Neural progenitor cell (in vitro differentiated cells): ENCODE measurements at regions not wholly inside any gene's neighbourhood (a gene's known extent, or its start where the extent isn't known, plus 50 kb on each side); places are given as distances from the start of the nearest gene placed in this dataset.

ENCODE experiments used
- DNase-seq: peaks from one replicate; pipeline ENCODE4 v3.0.0-alpha.2; 2016; ENCODE audit warnings: low spot score
- H2AFZ ChIP-seq: fragments of 200-600 bp; sonication (generic); replicated peaks from 2 replicates; pipeline ENCODE4 v1.6.1; 2016; ENCODE audit warnings: antibody characterized with exemption
- H3F3A ChIP-seq: fragments of 200-600 bp; sonication (generic); 2 replicates; pipeline ENCODE4 v1.6.1; 2016; ENCODE audit warnings: antibody characterized with exemption, low read depth
- H3K27ac ChIP-seq: fragments of 200-600 bp; sonication (generic); 2 replicates; pipeline ENCODE4 v1.5.1; 2016; ENCODE audit warnings: mild to moderate bottlenecking
- H3K27me3 ChIP-seq: fragments of 200-600 bp; sonication (generic); 2 replicates; pipeline ENCODE4 v1.6.1; 2016; ENCODE audit warnings: mild to moderate bottlenecking, moderate library complexity
- H3K36me3 ChIP-seq: fragments of 200-600 bp; sonication (generic); 2 replicates; pipeline ENCODE4 v1.5.1; 2016
- H3K4me1 ChIP-seq: fragments of 200-600 bp; sonication (generic); 2 replicates; pipeline ENCODE4 v1.6.1; 2016; ENCODE audit warnings: mixed run types
- H3K4me2 ChIP-seq: fragments of 200-600 bp; sonication (generic); 2 replicates; pipeline ENCODE4 v1.6.1; 2016
- H3K4me3 ChIP-seq: fragments of 200-600 bp; sonication (generic); 2 replicates; pipeline ENCODE4 v1.5.1; 2016
- H3K79me2 ChIP-seq: fragments of 200-600 bp; sonication (generic); 2 replicates; pipeline ENCODE4 v1.6.1; 2016; ENCODE audit warnings: low read depth
- H3K9ac ChIP-seq: fragments of 200-600 bp; sonication (generic); 2 replicates; pipeline ENCODE4 v1.6.1; 2016
- H3K9me3 ChIP-seq: fragments of 200-600 bp; sonication (generic); 2 replicates; pipeline ENCODE4 v1.5.1; 2016; ENCODE audit warnings: low read depth
- H4K20me1 ChIP-seq: fragments of 200-600 bp; sonication (generic); 2 replicates; pipeline ENCODE4 v1.6.1; 2016; ENCODE audit warnings: low read depth
- H3K27ac Mint-ChIP-seq: 3 replicates; pipeline ENCODE4 v1.8.0; 2021; ENCODE audit warnings: mixed read lengths
- H3K27me3 Mint-ChIP-seq: 2 replicates; pipeline ENCODE4 v1.8.0; 2022; ENCODE audit warnings: low read depth, mild to moderate bottlenecking, inconsistent platforms, moderate library complexity, mixed read lengths; ENCODE audit not compliant: insufficient read depth
- H3K36me3 Mint-ChIP-seq: 3 replicates; pipeline ENCODE4 v1.8.0; 2021; ENCODE audit warnings: mixed read lengths
- H3K4me1 Mint-ChIP-seq: 3 replicates; pipeline ENCODE4 v1.8.0; 2021; ENCODE audit warnings: mixed read lengths
- H3K4me3 Mint-ChIP-seq: 3 replicates; pipeline ENCODE4 v1.8.0; 2021; ENCODE audit warnings: mild to moderate bottlenecking, moderate library complexity, mixed read lengths
- H3K9me3 Mint-ChIP-seq: 3 replicates; pipeline ENCODE4 v1.8.0; 2020; ENCODE audit warnings: mixed read lengths
- EZH2 ChIP-seq: fragments of 200-600 bp; sonication (generic); IDR thresholded peaks from 2 replicates; pipeline ENCODE4 v1.6.1; 2017; ENCODE audit warnings: antibody characterized with exemption, mild to moderate bottlenecking, moderate library complexity
- EZH2phosphoT487 ChIP-seq: fragments of 200-600 bp; sonication (generic); IDR thresholded peaks from 2 replicates; pipeline ENCODE4 v1.6.1; 2017; ENCODE audit warnings: antibody characterized with exemption
- TF ChIP-seq, protein P1 (sequence below): fragments of 200-600 bp; sonication (generic); IDR thresholded peaks from 2 replicates; pipeline ENCODE4 v1.5.1; 2017; ENCODE audit warnings: antibody characterized with exemption, mild to moderate bottlenecking

DNA sequence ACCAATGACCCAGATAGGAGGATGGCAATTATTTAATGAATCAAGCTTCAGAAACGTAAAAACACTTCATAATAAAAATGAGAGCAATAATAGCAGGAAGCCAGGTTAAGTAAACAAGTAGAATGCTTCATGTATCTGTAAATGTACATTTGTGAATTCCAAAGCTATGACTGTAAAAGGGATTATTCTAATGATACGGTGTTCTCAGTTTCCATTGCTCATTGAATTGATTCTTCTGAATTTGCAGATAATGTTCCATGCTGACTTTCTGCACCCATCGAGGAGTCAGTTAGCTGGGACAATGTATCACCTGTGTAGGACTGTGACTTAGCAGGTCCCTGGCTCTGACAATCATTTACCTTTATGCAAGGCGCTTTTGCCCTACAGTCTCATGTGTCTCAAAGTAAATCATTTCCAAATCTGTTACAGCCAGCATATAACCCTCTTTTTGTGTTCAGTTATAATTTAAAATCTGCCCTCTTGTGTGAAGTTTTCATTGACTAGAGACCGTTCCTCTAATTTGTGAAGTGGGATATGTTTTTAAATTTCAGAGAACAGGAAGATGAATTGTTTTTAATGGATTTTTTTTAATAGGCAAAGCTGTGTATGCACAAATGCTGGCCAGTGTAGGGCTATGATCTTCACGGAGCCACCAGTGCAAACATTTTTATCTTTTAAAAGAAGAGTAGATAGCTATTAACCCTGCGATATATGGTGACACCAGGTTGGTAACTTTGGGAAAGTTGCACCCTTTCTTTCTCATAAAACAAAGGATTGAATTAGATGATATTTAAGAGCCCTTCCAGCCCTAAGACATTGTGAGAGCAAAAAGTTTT is 267.1 kb downstream of the KLF5 start:
- Mint-ChIP-seq H3K36me3 (no peaks in the 10 kb centered on the region), H3K27ac (no peak overlapping the region), H3K4me3 (no peak overlapping the region)

DNA sequence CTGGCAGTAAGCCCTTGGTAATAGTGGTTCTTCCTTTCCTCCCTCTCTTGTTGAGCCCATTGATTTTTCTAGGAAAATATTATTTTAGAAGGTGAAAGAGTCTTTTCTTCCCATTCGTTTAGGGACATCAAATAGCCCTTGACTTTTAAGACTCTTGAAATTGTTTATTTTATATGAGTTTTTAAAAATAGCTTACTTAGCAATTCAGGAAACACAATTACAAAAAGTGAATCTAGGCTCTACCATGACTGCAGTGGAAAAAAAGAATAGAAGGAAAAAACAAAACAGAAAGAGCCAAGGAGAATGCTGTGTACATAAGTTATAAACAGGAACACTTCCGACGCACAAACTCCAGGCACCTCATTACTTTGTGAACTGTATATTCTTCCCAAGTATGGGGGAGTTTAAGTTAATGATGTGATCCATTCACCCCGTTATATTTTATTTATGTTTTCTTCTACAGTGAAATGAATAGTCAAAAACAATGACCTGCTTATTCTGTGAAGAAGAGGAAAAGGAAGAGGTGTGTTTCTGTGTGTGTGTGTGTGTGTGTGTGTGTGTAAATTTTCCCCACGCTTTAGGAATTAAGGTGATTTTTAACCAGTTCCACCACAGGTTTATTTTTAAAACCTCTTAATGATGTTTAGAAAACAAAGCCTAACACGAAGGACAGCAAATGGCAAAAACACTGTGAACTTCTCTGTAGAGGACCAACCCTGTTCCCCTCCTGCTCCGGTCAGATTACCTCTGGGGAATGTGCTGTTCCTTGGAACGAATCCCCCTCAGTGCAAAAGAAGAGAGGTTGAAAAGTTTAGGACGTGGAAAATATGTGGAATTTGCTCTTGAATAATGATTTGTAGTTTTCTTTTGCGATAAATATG is 266.3 kb downstream of the KLF5 start:
- Histone ChIP-seq H4K20me1 (no peaks in the 10 kb centered on the region), H3K4me3 (no peak overlapping the region), H3F3A (no peaks in the 10 kb centered on the region), H2AFZ (no peak overlapping the region), H3K27me3 (no peaks in the 10 kb centered on the region), H3K9ac (no peak overlapping the region), H3K27ac (no peak overlapping the region), H3K36me3 (no peaks in the 10 kb centered on the region), H3K79me2 (no peaks in the 10 kb centered on the region), H3K9me3 (no peaks in the 10 kb centered on the region), H3K4me2 (no peak overlapping the region), H3K4me1 (no peaks in the 10 kb centered on the region)
- H3K36me3 Mint-ChIP-seq = no peaks in the 10 kb centered on the region
- no peak overlapping the region for H3K4me3 Mint-ChIP-seq
- no peak for DNase-seq
- H3K4me1 Mint-ChIP-seq = no peaks in the 10 kb centered on the region
- H3K27ac Mint-ChIP-seq = no peak overlapping the region
- TF ChIP-seq EZH2phosphoT487 (no peak), EZH2 (no peak)
- TF ChIP-seq, protein P1, sequence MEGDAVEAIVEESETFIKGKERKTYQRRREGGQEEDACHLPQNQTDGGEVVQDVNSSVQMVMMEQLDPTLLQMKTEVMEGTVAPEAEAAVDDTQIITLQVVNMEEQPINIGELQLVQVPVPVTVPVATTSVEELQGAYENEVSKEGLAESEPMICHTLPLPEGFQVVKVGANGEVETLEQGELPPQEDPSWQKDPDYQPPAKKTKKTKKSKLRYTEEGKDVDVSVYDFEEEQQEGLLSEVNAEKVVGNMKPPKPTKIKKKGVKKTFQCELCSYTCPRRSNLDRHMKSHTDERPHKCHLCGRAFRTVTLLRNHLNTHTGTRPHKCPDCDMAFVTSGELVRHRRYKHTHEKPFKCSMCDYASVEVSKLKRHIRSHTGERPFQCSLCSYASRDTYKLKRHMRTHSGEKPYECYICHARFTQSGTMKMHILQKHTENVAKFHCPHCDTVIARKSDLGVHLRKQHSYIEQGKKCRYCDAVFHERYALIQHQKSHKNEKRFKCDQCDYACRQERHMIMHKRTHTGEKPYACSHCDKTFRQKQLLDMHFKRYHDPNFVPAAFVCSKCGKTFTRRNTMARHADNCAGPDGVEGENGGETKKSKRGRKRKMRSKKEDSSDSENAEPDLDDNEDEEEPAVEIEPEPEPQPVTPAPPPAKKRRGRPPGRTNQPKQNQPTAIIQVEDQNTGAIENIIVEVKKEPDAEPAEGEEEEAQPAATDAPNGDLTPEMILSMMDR = no peak
- H3K9me3 Mint-ChIP-seq = no peaks in the 10 kb centered on the region
- H3K27me3 Mint-ChIP-seq = no peaks in the 10 kb centered on the region

More for the DNA sequence above, 267.1 kb downstream of the KLF5 start:
- Mint-ChIP-seq H3K9me3 (no peaks in the 10 kb centered on the region), H3K4me1 (no peaks in the 10 kb centered on the region), H3K27me3 (no peaks in the 10 kb centered on the region)
- no peak for DNase-seq
- Histone ChIP-seq H3K27me3 (no peaks in the 10 kb centered on the region), H3K4me3 (no peak overlapping the region), H3K9ac (no peak overlapping the region), H3K27ac (no peak overlapping the region), H3K9me3 (no peaks in the 10 kb centered on the region), H3K4me1 (no peaks in the 10 kb centered on the region), H3K79me2 (no peaks in the 10 kb centered on the region), H3K4me2 (no peak overlapping the region), H3K36me3 (no peaks in the 10 kb centered on the region), H4K20me1 (no peaks in the 10 kb centered on the region), H3F3A (no peaks in the 10 kb centered on the region), H2AFZ (no peak overlapping the region)
- TF ChIP-seq EZH2phosphoT487 (no peak), EZH2 (no peak)
- TF ChIP-seq, protein P1 = no peak

DNA sequence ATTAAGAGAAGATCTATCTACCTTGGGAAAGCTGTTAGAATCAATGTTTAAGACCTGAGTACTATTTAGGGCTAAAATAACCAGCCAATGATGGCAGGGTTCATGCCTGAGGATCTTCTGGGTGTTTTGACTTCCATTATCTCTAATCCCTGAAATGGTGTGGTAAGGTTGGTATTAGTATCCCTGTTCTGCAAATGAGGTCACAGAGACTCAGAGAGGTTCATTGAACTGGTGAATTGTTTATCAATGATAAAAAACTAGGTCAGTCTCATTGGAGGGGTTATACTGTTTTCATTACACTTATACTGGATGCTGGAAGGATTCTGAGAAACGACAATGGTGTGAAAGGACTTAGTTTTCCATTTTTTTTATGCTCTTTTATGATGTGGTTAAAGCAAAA is 264.8 kb downstream of the KLF5 start:
- H3K27ac Mint-ChIP-seq = no peak overlapping the region
- H3K27me3 Mint-ChIP-seq = no peaks in the 10 kb centered on the region
- no peaks in the 10 kb centered on the region for H3K27me3 ChIP-seq
- H3K4me3 Mint-ChIP-seq = no peak overlapping the region
- no peaks in the 10 kb centered on the region for H3K36me3 Mint-ChIP-seq
- no peaks in the 10 kb centered on the region for H4K20me1 ChIP-seq
- no peak for DNase-seq
- H3F3A ChIP-seq = no peaks in the 10 kb centered on the region
- no peaks in the 10 kb centered on the region for H3K9me3 Mint-ChIP-seq
- H3K9ac ChIP-seq = no peak overlapping the region
- TF ChIP-seq EZH2 (no peak), EZH2phosphoT487 (no peak)
- TF ChIP-seq, protein P1 = no peak
- H3K36me3 ChIP-seq = no peaks in the 10 kb centered on the region
- H3K79me2 ChIP-seq = no peaks in the 10 kb centered on the region
- H3K9me3 ChIP-seq = no peaks in the 10 kb centered on the region
- H3K4me1 ChIP-seq = no peaks in the 10 kb centered on the region
- no peak overlapping the region for H3K4me2 ChIP-seq
- H3K4me3 ChIP-seq = no peak overlapping the region
- no peak overlapping the region for H3K27ac ChIP-seq
- H2AFZ ChIP-seq = no peak overlapping the region
- no peaks in the 10 kb centered on the region for H3K4me1 Mint-ChIP-seq
